ENCODE measurements at regions not wholly inside any gene's neighbourhood (a gene's known extent, or its start where the extent isn't known, plus 50 kb on each side); places are given as distances from the start of the nearest gene placed in this dataset.
A peak's percentile ranks its signal among the peaks of the same experiment; 100 is the strongest.

GRCh38 chr5:12277504-12278192 is 373.4 kb upstream of the CTNND2 start:
- no peak for DNase-seq (ENCODE audit: low read depth, low spot score)

GRCh38 chr5:12274236-12274635 is 370.0 kb upstream of the CTNND2 start:
- no peak for DNase-seq (ENCODE audit: low read depth, low spot score)

DNA sequence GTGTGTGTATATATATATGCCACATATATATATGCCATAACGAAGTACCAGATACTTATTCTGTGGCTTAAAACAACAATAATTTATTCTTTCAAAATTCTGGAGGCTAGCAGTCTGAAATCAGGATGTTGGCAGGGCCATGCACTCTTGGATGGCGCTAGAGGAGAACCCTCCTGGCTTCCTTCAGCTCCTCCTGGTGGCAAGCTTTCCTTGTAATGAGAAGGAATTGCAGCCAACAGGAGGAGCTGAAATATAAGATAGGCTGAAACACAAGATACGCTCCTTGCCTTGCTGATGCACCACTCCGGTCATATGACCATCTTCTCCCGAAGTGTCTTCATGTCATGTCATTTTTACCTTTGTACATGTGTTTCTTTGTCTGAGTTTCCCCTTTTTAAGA is 368.1 kb upstream of the CTNND2 start:
- DNase-seq (ENCODE audit: low read depth, low spot score), result peak; percentile 28

DNA sequence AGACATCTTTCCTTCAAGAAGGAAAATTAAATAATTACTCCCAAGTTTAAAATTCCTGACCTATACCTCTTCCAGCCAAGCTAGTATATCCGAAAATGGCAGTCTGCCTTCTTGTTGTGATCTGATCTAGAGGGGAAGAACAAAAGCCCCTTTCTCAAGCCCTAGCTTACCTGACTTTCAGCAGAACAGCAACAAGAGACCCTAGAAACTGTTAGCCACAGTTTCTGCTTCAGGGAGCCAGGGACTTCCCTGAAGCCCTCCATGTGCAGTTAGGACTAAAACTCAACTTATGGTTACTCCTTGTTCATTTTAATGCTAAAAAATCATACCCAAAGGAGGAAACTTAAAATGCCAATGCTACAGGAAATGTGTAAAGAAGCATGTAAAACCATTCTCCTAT is 366.7 kb upstream of the CTNND2 start:
- no peak for DNase-seq (ENCODE audit: low read depth, low spot score)

GRCh38 chr5:12269164-12269563 is 364.9 kb upstream of the CTNND2 start:
- no peak for DNase-seq (ENCODE audit: low read depth, low spot score)

GRCh38 chr5:12258549-12258948 is 354.3 kb upstream of the CTNND2 start:
- no peak for DNase-seq (ENCODE audit: low read depth, low spot score)

- no peak for DNase-seq (ENCODE audit: low read depth, low spot score)
These were observed 346.2 kb upstream of the CTNND2 start for GRCh38 chr5:12250454-12250853.

DNA sequence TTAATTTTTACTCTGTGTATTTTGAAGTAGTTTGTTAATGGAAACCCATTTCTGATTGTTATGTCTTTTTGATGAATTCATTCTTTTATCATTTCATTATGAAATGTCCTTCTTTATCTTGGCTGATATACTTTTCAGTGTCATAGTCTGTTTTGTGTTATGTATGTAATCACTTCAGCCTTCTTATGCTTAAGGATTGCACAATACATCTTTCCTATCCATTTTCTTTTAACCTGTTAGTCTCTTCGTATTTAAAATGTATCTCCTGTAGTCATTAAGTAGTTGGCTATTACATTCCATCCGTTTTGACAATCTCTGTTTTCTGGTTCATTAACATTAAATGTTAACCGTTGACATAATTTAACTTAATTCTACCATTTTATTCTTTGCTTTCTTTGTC is 344.6 kb upstream of the CTNND2 start:
- DNase-seq (ENCODE audit: low read depth, low spot score), result no peak

GRCh38 chr5:12246036-12246435 is 341.8 kb upstream of the CTNND2 start:
- DNase-seq (ENCODE audit: low read depth, low spot score), result no peak

- DNase-seq (ENCODE audit: low read depth, low spot score), result no peak
These were observed 341.2 kb upstream of the CTNND2 start for GRCh38 chr5:12245429-12245828.

GRCh38 chr5:12242950-12243888 is 339.0 kb upstream of the CTNND2 start:
- no peak for DNase-seq (ENCODE audit: low read depth, low spot score)

- DNase-seq (ENCODE audit: low read depth, low spot score), result peak; percentile 48
These were observed 333.8 kb upstream of the CTNND2 start for GRCh38 chr5:12237837-12238575.

GRCh38 chr5:12230659-12231058 is 326.4 kb upstream of the CTNND2 start:
- no peak for DNase-seq (ENCODE audit: low read depth, low spot score)

DNA sequence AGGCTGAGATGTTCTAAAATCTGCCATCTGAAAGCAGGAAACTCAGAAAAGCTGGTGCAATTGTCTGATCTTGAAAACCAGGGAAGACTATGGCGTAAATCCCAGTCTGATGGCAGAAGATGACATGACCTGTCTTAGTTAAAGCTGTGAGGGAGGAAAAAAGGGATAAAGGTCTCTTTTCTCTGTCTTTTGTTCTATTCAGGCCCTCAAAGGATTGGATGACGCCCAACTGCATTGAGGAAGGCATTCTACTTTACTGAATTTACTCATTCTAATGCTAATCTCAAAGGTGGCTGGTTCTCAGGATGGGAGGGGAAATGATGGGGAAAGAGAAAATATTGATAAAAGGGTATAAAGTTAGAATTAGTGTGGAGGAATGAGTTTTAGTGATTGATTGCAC is 312.8 kb upstream of the CTNND2 start:
- DNase-seq (ENCODE audit: low read depth, low spot score), result peak; percentile 33

DNA sequence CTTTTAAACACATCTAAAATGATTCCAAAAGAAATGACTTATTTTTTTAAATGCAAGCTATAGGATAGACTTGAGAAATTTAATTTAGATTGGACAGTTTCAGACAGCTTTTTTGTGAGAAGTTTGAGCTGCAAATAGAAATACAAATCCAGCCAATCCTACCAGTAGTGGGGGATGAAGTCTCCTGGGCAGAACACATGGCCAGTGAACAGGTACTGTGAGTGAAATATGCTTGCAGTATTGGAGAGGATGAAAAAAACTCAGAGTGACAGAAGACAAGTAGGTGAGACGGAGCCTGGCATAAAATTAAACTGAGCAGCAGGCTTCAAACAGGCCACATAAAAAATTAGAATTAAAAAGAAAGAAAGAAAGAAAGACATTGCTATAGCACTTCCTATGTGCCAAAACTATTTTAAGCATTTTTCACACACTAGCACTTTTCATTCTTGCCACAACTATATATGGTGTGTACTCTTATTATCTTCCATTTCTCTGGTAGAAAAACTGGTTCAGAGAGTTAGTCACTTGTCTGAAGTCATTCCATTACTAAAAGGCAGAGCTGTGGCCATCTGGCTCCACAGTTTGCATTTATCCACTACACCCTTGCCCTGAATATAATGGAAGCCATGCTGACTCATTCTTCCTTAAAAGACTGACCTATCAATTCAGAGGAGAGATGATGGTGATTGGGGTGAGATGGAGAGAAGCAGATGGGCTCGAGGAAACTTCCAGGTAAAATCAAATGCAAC is 310.2 kb upstream of the CTNND2 start:
- no peak for DNase-seq (ENCODE audit: low read depth, low spot score)

- no peak for DNase-seq (ENCODE audit: low read depth, low spot score)
These were observed 304.3 kb upstream of the CTNND2 start for GRCh38 chr5:12208366-12209100.

GRCh38 chr5:12204761-12205160 is 300.5 kb upstream of the CTNND2 start:
- DNase-seq (ENCODE audit: low read depth, low spot score), result no peak

DNA sequence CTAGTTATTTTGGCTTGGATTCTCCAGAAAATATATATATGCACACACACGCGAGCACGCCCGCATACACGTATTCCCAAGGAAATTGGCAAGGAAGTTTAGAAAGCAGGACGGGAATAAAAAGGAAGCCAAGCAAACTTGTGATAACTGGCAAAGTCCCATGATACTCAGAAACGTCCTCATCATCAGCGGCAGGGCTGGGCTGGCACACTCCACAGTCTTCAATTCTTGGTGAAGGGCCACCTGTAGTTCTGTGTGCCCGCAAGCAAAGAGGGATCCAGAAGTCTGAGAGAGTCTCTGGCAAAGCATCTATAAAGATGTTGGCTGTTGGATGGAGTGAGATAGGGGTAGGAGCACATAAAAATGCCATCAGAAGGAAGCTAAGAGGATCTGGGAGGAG is 289.3 kb upstream of the CTNND2 start:
- DNase-seq (ENCODE audit: low read depth, low spot score), result no peak

GRCh38 chr5:12183003-12183402 is 278.8 kb upstream of the CTNND2 start:
- DNase-seq (ENCODE audit: low read depth, low spot score), result no peak

- DNase-seq (ENCODE audit: low read depth, low spot score), result no peak
These were observed 273.6 kb upstream of the CTNND2 start for GRCh38 chr5:12177851-12178250.

- DNase-seq (ENCODE audit: low read depth, low spot score), result no peak
These were observed 273.0 kb upstream of the CTNND2 start for GRCh38 chr5:12177225-12177624.

Measured in iPS DF 19.7 (cell line).